Stomach (tissue), 4 donors: ENCODE measurements at regions not wholly inside any gene's neighbourhood (a gene's known extent, or its start where the extent isn't known, plus 50 kb on each side); places are given as distances from the start of the nearest gene placed in this dataset.
"Not testable (repeated sequence)": the region's sequence is repeated elsewhere in the genome, so short reads cannot be mapped to it uniquely, and the experiment has no call there.

Source experiments
- EP300 ChIP-seq: sonication (generic); formaldehyde crosslinking; IDR thresholded peaks from one replicate; pipeline ENCODE4 v1.6.1; 2017; ENCODE audit warnings: antibody characterized with exemption
- POLR2A ChIP-seq, 4 donors: fragments of 450-650 bp; IDR thresholded peaks; one replicate each; pipeline ENCODE4 v1.6.1; 2016; ENCODE audit warnings: antibody characterized with exemption in 4 of 4, control low read depth in 2 of 4, mild to moderate bottlenecking in 1 of 4, moderate library complexity in 1 of 4
- TF ChIP-seq, protein P1 (sequence below), 7 experiments: fragments of 450-650 bp in 4 of 7; fragments of 200-600 bp in 3 of 7; sonication (generic) in 3 of 7; IDR thresholded peaks; one replicate each; pipeline ENCODE4 v1.5.1; 2016 to 2019; ENCODE audit warnings: antibody characterized with exemption in 7 of 7, control low read depth in 2 of 7, mild to moderate bottlenecking in 1 of 7

DNA sequence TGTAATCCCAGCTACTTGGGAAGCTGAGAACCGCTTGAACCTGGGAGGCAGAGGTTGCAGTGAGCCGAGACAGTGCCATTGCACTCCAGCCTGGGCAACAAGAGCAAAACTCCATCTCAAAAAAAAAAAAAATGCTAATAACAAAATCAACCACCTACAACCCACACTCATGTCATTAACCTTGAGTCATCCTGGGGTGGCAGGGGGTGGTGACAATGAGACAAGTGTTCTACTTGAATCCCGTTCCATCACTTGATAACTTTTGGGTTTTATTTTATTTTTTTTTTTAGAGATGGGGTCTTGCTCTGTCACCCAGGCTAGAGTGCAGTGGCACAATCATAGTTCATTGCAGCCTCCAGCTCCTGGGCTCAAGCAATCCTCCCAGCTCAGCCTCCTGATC, 80.0 kb upstream of the PARD3 start:
- not testable (repeated sequence) for TF ChIP-seq EP300; POLR2A (IDR thresholded peaks at IDR 0.05)
- TF ChIP-seq, protein P1, sequence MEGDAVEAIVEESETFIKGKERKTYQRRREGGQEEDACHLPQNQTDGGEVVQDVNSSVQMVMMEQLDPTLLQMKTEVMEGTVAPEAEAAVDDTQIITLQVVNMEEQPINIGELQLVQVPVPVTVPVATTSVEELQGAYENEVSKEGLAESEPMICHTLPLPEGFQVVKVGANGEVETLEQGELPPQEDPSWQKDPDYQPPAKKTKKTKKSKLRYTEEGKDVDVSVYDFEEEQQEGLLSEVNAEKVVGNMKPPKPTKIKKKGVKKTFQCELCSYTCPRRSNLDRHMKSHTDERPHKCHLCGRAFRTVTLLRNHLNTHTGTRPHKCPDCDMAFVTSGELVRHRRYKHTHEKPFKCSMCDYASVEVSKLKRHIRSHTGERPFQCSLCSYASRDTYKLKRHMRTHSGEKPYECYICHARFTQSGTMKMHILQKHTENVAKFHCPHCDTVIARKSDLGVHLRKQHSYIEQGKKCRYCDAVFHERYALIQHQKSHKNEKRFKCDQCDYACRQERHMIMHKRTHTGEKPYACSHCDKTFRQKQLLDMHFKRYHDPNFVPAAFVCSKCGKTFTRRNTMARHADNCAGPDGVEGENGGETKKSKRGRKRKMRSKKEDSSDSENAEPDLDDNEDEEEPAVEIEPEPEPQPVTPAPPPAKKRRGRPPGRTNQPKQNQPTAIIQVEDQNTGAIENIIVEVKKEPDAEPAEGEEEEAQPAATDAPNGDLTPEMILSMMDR (IDR thresholded peaks at IDR 0.05), result not testable (repeated sequence)
